Erythroblast (primary cell): ENCODE measurements at regions not wholly inside any gene's neighbourhood (a gene's known extent, or its start where the extent isn't known, plus 50 kb on each side); places are given as distances from the start of the nearest gene placed in this dataset.
"Not testable (repeated sequence)": the region's sequence is repeated elsewhere in the genome, so short reads cannot be mapped to it uniquely, and the experiment has no call there.

Experiments
- GATA1 ChIP-seq: IDR thresholded peaks from 2 replicates; pipeline ENCODE4 v1.6.1; 2011; ENCODE audit warnings: low read depth, mild to moderate bottlenecking, control low read depth, low read length, moderate library complexity
- POLR2A ChIP-seq: IDR thresholded peaks from 2 replicates; pipeline ENCODE4 v1.6.1; 2011; ENCODE audit warnings: mild to moderate bottlenecking, low read length

- not testable (repeated sequence) for TF ChIP-seq POLR2A, GATA1
Observed at GRCh38 chr1:65550306-65551010, 130.0 kb downstream of the LEPR start.
